OCI-LY3 (cell line): ENCODE measurements at regions not wholly inside any gene's neighbourhood (a gene's known extent, or its start where the extent isn't known, plus 50 kb on each side); places are given as distances from the start of the nearest gene placed in this dataset.

ENCODE experiments used
- H2AFZ ChIP-seq: fragments of 200-600, 300-600 bp; shearing (Covaris generic); 2 replicates; pipeline ENCODE4 v1.6.0; 2014; ENCODE audit warnings: antibody characterized with exemption, low read depth, low read length
- H3K27ac ChIP-seq: fragments of 200-600, 300-600 bp; sonication (generic); 2 replicates; pipeline ENCODE4 v1.5.1; 2014; ENCODE audit warnings: mild to moderate bottlenecking, low read length, moderate library complexity, mixed read lengths
- H3K27me3 ChIP-seq: fragments of 200-600, 300-600 bp; sonication (generic); 2 replicates; pipeline ENCODE4 v1.6.1; 2014; ENCODE audit warnings: low read depth, low read length, mixed read lengths
- H3K36me3 ChIP-seq: fragments of 200-600, 300-600 bp; sonication (generic); replicated peaks from 2 replicates; pipeline ENCODE3; 2014; ENCODE audit warnings: low read depth, low read length, mixed read lengths
- H3K4me1 ChIP-seq: fragments of 300-600, 200-600 bp; sonication (generic); 2 replicates; pipeline ENCODE4 v1.6.1; 2014; ENCODE audit warnings: low read length, mixed read lengths
- H3K4me2 ChIP-seq: fragments of 200-600, 300-600 bp; sonication (generic); 2 replicates; pipeline ENCODE4 v1.6.1; 2014; ENCODE audit warnings: low read length, mixed read lengths
- H3K4me3 ChIP-seq: fragments of 300-600, 200-600 bp; sonication (generic); 2 replicates; pipeline ENCODE4 v1.5.1; 2014; ENCODE audit warnings: antibody characterized with exemption, mild to moderate bottlenecking, low read length, moderate library complexity
- H3K79me2 ChIP-seq: fragments of 300-600, 200-600 bp; shearing (Covaris generic); 2 replicates; pipeline ENCODE4 v1.6.1; 2014; ENCODE audit warnings: mild to moderate bottlenecking, low read length, mixed read lengths
- H3K9ac ChIP-seq: fragments of 300-600, 200-600 bp; shearing (Covaris generic); 2 replicates; pipeline ENCODE4 v1.6.0; 2014; ENCODE audit warnings: mild to moderate bottlenecking, low read length, moderate library complexity
- H3K9me3 ChIP-seq: fragments of 200-600, 300-600 bp; shearing (Covaris generic); 2 replicates; pipeline ENCODE4 v1.6.1; 2014; ENCODE audit warnings: low read length, mixed read lengths; ENCODE audit not compliant: insufficient read depth
- H4K20me1 ChIP-seq: fragments of 200-600, 300-600 bp; sonication (generic); 2 replicates; pipeline ENCODE4 v1.6.1; 2016; ENCODE audit warnings: low read length, mixed read lengths; ENCODE audit not compliant: insufficient read depth
- EZH2phosphoT487 ChIP-seq: fragments of 200-600 bp; shearing (Covaris generic); IDR thresholded peaks from 2 replicates; pipeline ENCODE4 v1.6.1; 2018; ENCODE audit warnings: antibody characterized with exemption, mixed run types, low read depth
- TF ChIP-seq, protein P1 (sequence below): fragments of 200-600, 300-600 bp; sonication (generic); IDR thresholded peaks from 2 replicates; pipeline ENCODE4 v1.5.1; 2014; ENCODE audit warnings: antibody characterized with exemption, low read length, low read depth

DNA sequence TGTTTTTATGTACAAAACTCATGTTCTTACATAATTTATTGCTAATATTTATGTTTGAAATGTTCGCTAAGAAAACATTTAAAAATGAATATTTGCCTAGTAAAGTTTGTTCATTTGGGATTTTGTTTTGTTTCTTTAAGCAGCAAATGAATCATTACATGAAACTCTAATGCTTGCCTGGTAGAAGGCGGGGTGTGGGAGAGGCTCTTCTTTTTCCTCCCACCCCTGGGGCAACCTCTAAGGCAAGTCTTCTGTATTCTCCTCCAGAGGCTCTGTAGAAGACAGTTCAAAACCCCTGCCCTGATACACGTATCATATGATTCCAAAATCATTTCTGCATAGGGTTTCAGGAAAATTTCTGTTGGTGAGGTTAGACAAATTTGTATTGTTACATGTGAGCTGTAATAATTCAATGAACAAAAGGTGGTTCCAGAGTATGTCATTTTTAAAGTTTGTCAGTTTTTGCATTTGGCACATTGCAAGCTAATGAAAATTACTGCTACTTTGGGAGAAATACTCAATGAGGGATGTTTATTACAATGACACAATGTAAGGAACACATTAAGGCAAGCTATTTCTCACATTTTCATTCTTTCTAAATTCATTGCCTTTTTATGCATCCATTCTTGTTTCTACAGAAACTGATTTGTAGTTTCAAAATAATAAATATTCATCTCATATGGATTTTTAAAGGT lies 302.3 kb upstream of the UBE2E3 start:
- Histone ChIP-seq H3K27ac (no peak overlapping the region), H3K9me3 (no peaks in the 10 kb centered on the region), H3K36me3 (no peaks in the 10 kb centered on the region), H3K27me3 (no peaks in the 10 kb centered on the region), H3K4me1 (no peaks in the 10 kb centered on the region), H3K4me3 (no peak overlapping the region), H3K4me2 (no peak overlapping the region), H3K9ac (no peak overlapping the region), H2AFZ (no peak overlapping the region), H4K20me1 (no peaks in the 10 kb centered on the region), H3K79me2 (no peaks in the 10 kb centered on the region)
- no peak for TF ChIP-seq EZH2phosphoT487
- TF ChIP-seq, protein P1, sequence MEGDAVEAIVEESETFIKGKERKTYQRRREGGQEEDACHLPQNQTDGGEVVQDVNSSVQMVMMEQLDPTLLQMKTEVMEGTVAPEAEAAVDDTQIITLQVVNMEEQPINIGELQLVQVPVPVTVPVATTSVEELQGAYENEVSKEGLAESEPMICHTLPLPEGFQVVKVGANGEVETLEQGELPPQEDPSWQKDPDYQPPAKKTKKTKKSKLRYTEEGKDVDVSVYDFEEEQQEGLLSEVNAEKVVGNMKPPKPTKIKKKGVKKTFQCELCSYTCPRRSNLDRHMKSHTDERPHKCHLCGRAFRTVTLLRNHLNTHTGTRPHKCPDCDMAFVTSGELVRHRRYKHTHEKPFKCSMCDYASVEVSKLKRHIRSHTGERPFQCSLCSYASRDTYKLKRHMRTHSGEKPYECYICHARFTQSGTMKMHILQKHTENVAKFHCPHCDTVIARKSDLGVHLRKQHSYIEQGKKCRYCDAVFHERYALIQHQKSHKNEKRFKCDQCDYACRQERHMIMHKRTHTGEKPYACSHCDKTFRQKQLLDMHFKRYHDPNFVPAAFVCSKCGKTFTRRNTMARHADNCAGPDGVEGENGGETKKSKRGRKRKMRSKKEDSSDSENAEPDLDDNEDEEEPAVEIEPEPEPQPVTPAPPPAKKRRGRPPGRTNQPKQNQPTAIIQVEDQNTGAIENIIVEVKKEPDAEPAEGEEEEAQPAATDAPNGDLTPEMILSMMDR: no peak

GRCh38 chr2:180677200-180677599 lies 303.2 kb upstream of the UBE2E3 start:
- Histone ChIP-seq H3K9ac (no peak overlapping the region), H2AFZ (no peak overlapping the region), H3K27me3 (no peaks in the 10 kb centered on the region), H3K36me3 (no peaks in the 10 kb centered on the region), H3K27ac (no peak overlapping the region), H3K4me1 (no peaks in the 10 kb centered on the region), H3K9me3 (no peaks in the 10 kb centered on the region), H3K79me2 (no peaks in the 10 kb centered on the region), H3K4me3 (no peak overlapping the region), H4K20me1 (no peaks in the 10 kb centered on the region), H3K4me2 (no peak overlapping the region)
- TF ChIP-seq, protein P1: no peak
- no peak for TF ChIP-seq EZH2phosphoT487

DNA sequence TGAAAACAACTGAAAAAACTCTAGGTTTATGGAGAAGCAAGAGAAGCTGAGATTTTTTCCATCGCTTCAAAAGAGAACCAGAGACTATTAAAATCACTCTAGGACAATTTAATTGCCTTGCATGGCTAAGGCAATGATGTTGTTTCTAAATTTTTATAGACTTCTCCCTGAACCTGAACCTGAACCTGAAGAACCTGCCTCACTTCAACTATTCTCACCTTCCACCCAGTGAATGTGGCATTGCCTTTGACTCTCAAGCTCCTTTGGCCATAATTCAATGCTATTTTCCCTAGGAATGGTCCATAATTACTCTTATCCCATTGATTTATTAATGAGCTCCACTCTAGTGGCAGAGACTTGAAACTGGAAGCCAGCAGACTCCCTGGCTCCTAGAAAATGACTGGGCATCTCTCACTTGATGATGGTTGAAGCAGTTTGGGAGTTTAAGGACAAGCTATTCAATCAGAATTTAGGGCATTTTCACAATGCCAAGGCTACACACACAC lies 303.8 kb upstream of the UBE2E3 start:
- no peak overlapping the region for H3K4me3 ChIP-seq
- H3K9me3 ChIP-seq: no peaks in the 10 kb centered on the region
- H3K4me2 ChIP-seq: no peak overlapping the region
- H4K20me1 ChIP-seq: no peaks in the 10 kb centered on the region
- no peaks in the 10 kb centered on the region for H3K4me1 ChIP-seq
- no peak overlapping the region for H2AFZ ChIP-seq
- TF ChIP-seq, protein P1: no peak
- no peak for TF ChIP-seq EZH2phosphoT487
- no peak overlapping the region for H3K27ac ChIP-seq
- no peaks in the 10 kb centered on the region for H3K79me2 ChIP-seq
- no peak overlapping the region for H3K9ac ChIP-seq
- H3K27me3 ChIP-seq: no peaks in the 10 kb centered on the region
- no peaks in the 10 kb centered on the region for H3K36me3 ChIP-seq

- no peaks in the 10 kb centered on the region for H3K79me2 ChIP-seq
- TF ChIP-seq EZH2phosphoT487: no peak
- TF ChIP-seq, protein P1: no peak
Measured at GRCh38 chr2:180675170-180675569, 305.2 kb upstream of the UBE2E3 start.

More at GRCh38 chr2:180675170-180675569, 305.2 kb upstream of the UBE2E3 start:
- Histone ChIP-seq H2AFZ (no peak overlapping the region), H3K4me3 (no peak overlapping the region), H3K36me3 (no peaks in the 10 kb centered on the region), H4K20me1 (no peaks in the 10 kb centered on the region), H3K4me2 (no peak overlapping the region), H3K9ac (no peak overlapping the region), H3K9me3 (no peaks in the 10 kb centered on the region), H3K27ac (no peak overlapping the region), H3K4me1 (no peaks in the 10 kb centered on the region), H3K27me3 (no peaks in the 10 kb centered on the region)
